ENCODE measurements at regions not wholly inside any gene's neighbourhood (a gene's known extent, or its start where the extent isn't known, plus 50 kb on each side); places are given as distances from the start of the nearest gene placed in this dataset.

DNA sequence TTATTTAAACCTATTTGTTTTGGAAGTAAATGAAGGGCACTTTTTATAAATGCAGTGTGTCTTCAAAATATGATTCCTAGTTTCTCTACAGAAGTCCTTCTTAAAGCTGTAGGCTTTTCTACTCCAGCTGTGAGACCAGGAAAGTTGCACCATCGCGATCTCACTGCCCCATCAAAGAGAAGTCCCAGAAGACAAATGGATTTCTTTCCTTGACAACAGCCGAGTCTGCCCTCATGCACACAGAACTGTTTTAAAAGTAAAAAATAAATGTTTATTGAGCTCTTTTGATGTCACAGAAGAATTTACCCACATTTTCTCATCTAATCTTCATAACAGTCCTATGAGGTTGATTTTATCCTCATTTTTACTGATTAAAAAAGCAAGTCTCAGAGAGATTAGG lies 324.4 kb upstream of the NT5E start:
- CTCF ChIA-PET, result no interaction called here
- Histone ChIP-seq H3K9me3 (ENCODE audit: control insufficient read depth in 1 of 2, insufficient read depth in 1 of 2, low read length in 2 of 2) (no peaks in the 10 kb centered on the region), H3K27me3 (ENCODE audit: control insufficient read depth in 1 of 2, insufficient read depth in 2 of 2, low read length in 2 of 2) (no peaks in the 10 kb centered on the region), H3K36me3 (ENCODE audit: insufficient read depth, low read length) (no peaks in the 10 kb centered on the region), H3K27ac (ENCODE audit: low read depth in 1 of 2, low read length in 2 of 2) (no peak overlapping the region), H3K4me3 (ENCODE audit: low read length) (no peak overlapping the region), H3K4me1 (ENCODE audit: insufficient read depth, low read length) (no peaks in the 10 kb centered on the region)
- Mint-ChIP-seq H3K4me1 (ENCODE audit: low read depth) (no peaks in the 10 kb centered on the region), H3K9me3 (no peaks in the 10 kb centered on the region), H3K4me3 (no peak overlapping the region), H3K27ac (no peak overlapping the region), H3K36me3 (ENCODE audit: low read depth) (no peaks in the 10 kb centered on the region), H3K27me3 (no peaks in the 10 kb centered on the region)
- intact Hi-C loops (cut with DNase I, micrococcal nuclease), result no loop called here
- POLR2A ChIA-PET, result no interaction called here
- ATAC-seq (ENCODE audit: poor library complexity) (no peak), DNase-seq (no peak)
- TF ChIP-seq, protein P1, sequence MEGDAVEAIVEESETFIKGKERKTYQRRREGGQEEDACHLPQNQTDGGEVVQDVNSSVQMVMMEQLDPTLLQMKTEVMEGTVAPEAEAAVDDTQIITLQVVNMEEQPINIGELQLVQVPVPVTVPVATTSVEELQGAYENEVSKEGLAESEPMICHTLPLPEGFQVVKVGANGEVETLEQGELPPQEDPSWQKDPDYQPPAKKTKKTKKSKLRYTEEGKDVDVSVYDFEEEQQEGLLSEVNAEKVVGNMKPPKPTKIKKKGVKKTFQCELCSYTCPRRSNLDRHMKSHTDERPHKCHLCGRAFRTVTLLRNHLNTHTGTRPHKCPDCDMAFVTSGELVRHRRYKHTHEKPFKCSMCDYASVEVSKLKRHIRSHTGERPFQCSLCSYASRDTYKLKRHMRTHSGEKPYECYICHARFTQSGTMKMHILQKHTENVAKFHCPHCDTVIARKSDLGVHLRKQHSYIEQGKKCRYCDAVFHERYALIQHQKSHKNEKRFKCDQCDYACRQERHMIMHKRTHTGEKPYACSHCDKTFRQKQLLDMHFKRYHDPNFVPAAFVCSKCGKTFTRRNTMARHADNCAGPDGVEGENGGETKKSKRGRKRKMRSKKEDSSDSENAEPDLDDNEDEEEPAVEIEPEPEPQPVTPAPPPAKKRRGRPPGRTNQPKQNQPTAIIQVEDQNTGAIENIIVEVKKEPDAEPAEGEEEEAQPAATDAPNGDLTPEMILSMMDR (IDR thresholded peaks at IDR 0.05), result no peak

DNA sequence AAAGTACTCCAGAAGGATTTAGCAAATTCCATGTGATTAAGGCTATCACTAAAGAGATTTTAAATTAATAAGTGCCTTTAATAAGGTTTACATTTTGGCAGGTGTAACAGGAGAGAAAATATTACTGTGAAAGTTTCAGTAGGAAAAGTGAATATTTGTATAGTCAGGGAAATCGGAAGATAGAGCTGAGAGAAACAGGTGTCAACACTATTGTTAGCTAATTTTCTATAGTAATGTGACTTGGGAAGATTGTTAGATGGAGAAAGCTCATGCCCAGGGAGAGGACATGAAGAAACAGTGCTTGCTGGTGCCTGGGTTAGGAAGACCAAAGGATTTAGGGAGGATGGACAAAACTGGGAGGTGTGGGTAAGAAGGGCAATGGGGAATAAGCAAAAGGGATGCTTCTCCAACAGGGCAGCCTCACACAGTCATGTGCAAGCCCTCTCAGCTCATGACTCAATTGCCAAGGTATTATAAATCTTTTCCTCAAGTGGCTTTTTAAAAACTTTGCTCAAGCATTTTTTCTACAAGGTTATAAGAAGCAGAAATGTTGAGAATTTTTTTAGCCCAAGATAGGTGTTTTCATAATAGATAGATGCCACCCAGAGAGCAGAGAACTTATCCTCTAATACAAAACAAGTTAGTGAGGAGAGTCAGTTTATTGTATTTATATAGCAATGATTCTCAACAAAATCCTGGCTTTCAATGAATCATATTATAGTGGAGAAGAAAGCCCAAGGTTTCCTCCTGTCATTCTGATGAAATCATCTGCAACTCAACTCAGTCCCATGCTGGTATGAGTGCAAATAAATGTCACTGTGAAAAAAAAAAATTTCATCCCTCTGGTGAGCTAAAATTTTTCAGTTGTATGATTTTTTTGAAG lies 325.2 kb upstream of the NT5E start:
- no peak for ATAC-seq (ENCODE audit: poor library complexity)
- Mint-ChIP-seq H3K9me3 (no peaks in the 10 kb centered on the region), H3K4me3 (no peak overlapping the region), H3K36me3 (ENCODE audit: low read depth) (no peaks in the 10 kb centered on the region), H3K4me1 (ENCODE audit: low read depth) (no peaks in the 10 kb centered on the region), H3K27me3 (no peaks in the 10 kb centered on the region), H3K27ac (no peak overlapping the region)
- no peak for DNase-seq
- Histone ChIP-seq H3K4me1 (ENCODE audit: insufficient read depth, low read length) (no peaks in the 10 kb centered on the region), H3K36me3 (ENCODE audit: insufficient read depth, low read length) (no peaks in the 10 kb centered on the region), H3K9me3 (ENCODE audit: control insufficient read depth in 1 of 2, insufficient read depth in 1 of 2, low read length in 2 of 2) (no peaks in the 10 kb centered on the region), H3K27me3 (ENCODE audit: control insufficient read depth in 1 of 2, insufficient read depth in 2 of 2, low read length in 2 of 2) (no peaks in the 10 kb centered on the region), H3K4me3 (ENCODE audit: low read length) (no peak overlapping the region), H3K27ac (ENCODE audit: low read depth in 1 of 2, low read length in 2 of 2) (no peak overlapping the region)
- intact Hi-C loops (cut with DNase I, micrococcal nuclease), result no loop called here
- TF ChIP-seq, protein P1 (IDR thresholded peaks at IDR 0.05), result no peak
- ChIA-PET CTCF (no interaction called here), POLR2A (no interaction called here)

DNA sequence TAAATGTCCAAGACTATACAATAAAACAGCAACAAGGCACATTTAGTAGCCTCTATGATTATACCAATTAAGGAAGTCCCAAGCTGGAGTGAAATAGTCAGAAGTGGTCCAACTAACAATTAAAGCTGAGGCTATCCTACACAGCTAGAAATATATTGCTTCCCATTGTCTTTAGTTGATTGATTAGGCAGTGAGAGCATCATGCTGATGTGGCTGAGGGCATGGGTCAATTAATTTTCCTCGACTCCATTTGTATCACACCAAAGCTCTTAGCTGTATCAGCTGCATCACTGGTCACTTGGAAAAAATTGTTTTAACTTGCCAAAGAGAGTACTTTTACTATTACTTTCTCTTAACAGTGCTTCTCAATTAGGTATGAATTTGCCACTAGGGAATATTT lies 328.7 kb upstream of the NT5E start:
- CTCF ChIA-PET, result interaction anchor here (1.5 kb wide), 1 partner anchor 9 kb away, joined by 3 read pairs; no protein-coding TSS in a partner anchor
- Mint-ChIP-seq H3K27me3 (no peaks in the 10 kb centered on the region), H3K36me3 (ENCODE audit: low read depth) (no peaks in the 10 kb centered on the region), H3K27ac (no peak overlapping the region), H3K4me1 (ENCODE audit: low read depth) (no peaks in the 10 kb centered on the region), H3K9me3 (no peaks in the 10 kb centered on the region), H3K4me3 (no peak overlapping the region)
- H3K27ac ChIP-seq (ENCODE audit: low read depth in 1 of 2, low read length in 2 of 2), result no peak overlapping the region
- POLR2A ChIA-PET, result no interaction called here
- H3K9me3 ChIP-seq (ENCODE audit: control insufficient read depth in 1 of 2, insufficient read depth in 1 of 2, low read length in 2 of 2), result no peaks in the 10 kb centered on the region
- H3K4me3 ChIP-seq (ENCODE audit: low read length), result no peak overlapping the region
- ATAC-seq (ENCODE audit: poor library complexity), result no peak
- no peak for DNase-seq
- TF ChIP-seq, protein P1 (IDR thresholded peaks at IDR 0.05), result no peak
- H3K4me1 ChIP-seq (ENCODE audit: insufficient read depth, low read length), result no peaks in the 10 kb centered on the region
- intact Hi-C loops (cut with DNase I, micrococcal nuclease), result no loop called here
- H3K27me3 ChIP-seq (ENCODE audit: control insufficient read depth in 1 of 2, insufficient read depth in 2 of 2, low read length in 2 of 2), result no peaks in the 10 kb centered on the region
- H3K36me3 ChIP-seq (ENCODE audit: insufficient read depth, low read length), result no peaks in the 10 kb centered on the region

Data from CD4-positive, alpha-beta T cell (primary cell).